ENCODE measurements at regions not wholly inside any gene's neighbourhood (a gene's known extent, or its start where the extent isn't known, plus 50 kb on each side); places are given as distances from the start of the nearest gene placed in this dataset.

DNA sequence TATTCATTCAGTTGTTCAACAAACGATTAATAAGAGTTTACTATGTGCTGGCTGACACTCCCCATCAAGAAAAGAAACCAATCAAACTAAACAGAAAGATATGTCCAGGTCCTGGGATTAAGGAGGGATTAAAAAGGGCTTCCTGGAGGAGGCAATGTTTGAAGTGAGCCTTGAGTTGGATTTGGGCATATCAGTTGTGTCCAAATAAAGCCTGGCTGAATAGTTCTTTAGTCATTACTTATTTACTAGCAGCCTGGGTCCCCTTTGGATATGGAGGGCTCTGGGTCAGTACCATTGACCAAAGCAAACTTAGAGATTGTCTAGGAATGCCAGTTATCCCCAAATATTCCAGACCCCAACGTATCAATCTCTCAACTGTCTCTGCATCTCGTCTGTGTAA lies 117.7 kb downstream of the COPRS start:
- H3K27me3 ChIP-seq (ENCODE audit: control insufficient read depth in 4 of 4, insufficient read depth in 4 of 4, low read length in 3 of 4), result no peaks in the 10 kb centered on the region
- no peak overlapping the region for H3K9ac ChIP-seq (ENCODE audit: low read depth in 1 of 2, low read length in 2 of 2)
- 86% methylated on average over 3 of the region's 3 CpGs for WGBS
- no peak overlapping the region for H3K4me3 ChIP-seq (ENCODE audit: low read depth in 1 of 3, low read length in 3 of 3)
- no peak for TF ChIP-seq HNF4A (conservative IDR thresholded peaks at IDR 0.05)
- TF ChIP-seq MAX (IDR thresholded peaks at IDR 0.05), result no peak
- TF ChIP-seq, protein P1, sequence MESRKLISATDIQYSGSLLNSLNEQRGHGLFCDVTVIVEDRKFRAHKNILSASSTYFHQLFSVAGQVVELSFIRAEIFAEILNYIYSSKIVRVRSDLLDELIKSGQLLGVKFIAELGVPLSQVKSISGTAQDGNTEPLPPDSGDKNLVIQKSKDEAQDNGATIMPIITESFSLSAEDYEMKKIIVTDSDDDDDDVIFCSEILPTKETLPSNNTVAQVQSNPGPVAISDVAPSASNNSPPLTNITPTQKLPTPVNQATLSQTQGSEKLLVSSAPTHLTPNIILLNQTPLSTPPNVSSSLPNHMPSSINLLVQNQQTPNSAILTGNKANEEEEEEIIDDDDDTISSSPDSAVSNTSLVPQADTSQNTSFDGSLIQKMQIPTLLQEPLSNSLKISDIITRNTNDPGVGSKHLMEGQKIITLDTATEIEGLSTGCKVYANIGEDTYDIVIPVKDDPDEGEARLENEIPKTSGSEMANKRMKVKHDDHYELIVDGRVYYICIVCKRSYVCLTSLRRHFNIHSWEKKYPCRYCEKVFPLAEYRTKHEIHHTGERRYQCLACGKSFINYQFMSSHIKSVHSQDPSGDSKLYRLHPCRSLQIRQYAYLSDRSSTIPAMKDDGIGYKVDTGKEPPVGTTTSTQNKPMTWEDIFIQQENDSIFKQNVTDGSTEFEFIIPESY (IDR thresholded peaks at IDR 0.05), result no peak
- no peak for TF ChIP-seq NR2F2 (IDR thresholded peaks at IDR 0.05)
- TF ChIP-seq RAD21 (IDR thresholded peaks at IDR 0.05), result no peak
- TF ChIP-seq, protein P2, sequence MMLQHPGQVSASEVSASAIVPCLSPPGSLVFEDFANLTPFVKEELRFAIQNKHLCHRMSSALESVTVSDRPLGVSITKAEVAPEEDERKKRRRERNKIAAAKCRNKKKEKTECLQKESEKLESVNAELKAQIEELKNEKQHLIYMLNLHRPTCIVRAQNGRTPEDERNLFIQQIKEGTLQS (IDR thresholded peaks at IDR 0.05), result no peak
- no peak for TF ChIP-seq JUND (IDR thresholded peaks at IDR 0.05)
- no peak for TF ChIP-seq RXRA (IDR thresholded peaks at IDR 0.05)
- TF ChIP-seq EGR1 (IDR thresholded peaks at IDR 0.05; ENCODE audit: low read depth in 2 of 2), result no peak
- TF ChIP-seq YY1 (IDR thresholded peaks at IDR 0.05), result no peak
- TF ChIP-seq TAF1 (conservative IDR thresholded peaks at IDR 0.05), result no peak
- TF ChIP-seq FOXA1 (IDR thresholded peaks at IDR 0.05), result no peak
- TF ChIP-seq, protein P3, sequence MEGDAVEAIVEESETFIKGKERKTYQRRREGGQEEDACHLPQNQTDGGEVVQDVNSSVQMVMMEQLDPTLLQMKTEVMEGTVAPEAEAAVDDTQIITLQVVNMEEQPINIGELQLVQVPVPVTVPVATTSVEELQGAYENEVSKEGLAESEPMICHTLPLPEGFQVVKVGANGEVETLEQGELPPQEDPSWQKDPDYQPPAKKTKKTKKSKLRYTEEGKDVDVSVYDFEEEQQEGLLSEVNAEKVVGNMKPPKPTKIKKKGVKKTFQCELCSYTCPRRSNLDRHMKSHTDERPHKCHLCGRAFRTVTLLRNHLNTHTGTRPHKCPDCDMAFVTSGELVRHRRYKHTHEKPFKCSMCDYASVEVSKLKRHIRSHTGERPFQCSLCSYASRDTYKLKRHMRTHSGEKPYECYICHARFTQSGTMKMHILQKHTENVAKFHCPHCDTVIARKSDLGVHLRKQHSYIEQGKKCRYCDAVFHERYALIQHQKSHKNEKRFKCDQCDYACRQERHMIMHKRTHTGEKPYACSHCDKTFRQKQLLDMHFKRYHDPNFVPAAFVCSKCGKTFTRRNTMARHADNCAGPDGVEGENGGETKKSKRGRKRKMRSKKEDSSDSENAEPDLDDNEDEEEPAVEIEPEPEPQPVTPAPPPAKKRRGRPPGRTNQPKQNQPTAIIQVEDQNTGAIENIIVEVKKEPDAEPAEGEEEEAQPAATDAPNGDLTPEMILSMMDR (IDR thresholded peaks at IDR 0.05; ENCODE audit: low read depth, low read length, missing input control), result no peak
- no peak for TF ChIP-seq HNF4G (IDR thresholded peaks at IDR 0.05)
- TF ChIP-seq SP1 (IDR thresholded peaks at IDR 0.05), result no peak
- no peak for TF ChIP-seq REST (IDR thresholded peaks at IDR 0.05)
- no peak for TF ChIP-seq FOXA2 (IDR thresholded peaks at IDR 0.05)
- no peak for TF ChIP-seq GABPA (IDR thresholded peaks at IDR 0.05 in 1 of 2, conservative IDR thresholded peaks at IDR 0.05 in 1 of 2)
- DNase-seq (ENCODE audit: low spot score), result no peak
- no peaks in the 10 kb centered on the region for H3K9me3 ChIP-seq (ENCODE audit: control insufficient read depth in 4 of 4, low read length in 3 of 4)
- H3K4me1 ChIP-seq (ENCODE audit: control insufficient read depth in 4 of 4, insufficient read depth in 4 of 4, low read length in 3 of 4), result peaks cover 0 to 10% (median 7%) of the 10 kb centered on the region in 4 donors
- no peak overlapping the region for H3K27ac ChIP-seq (ENCODE audit: low read depth in 1 of 2, low read length in 2 of 2)
- no peaks in the 10 kb centered on the region for H3K36me3 ChIP-seq (ENCODE audit: control insufficient read depth in 4 of 4, insufficient read depth in 3 of 4, low read depth in 1 of 4, low read length in 3 of 4)

Data from liver (tissue), 8 donors.